ENCODE measurements at regions not wholly inside any gene's neighbourhood (a gene's known extent, or its start where the extent isn't known, plus 50 kb on each side); places are given as distances from the start of the nearest gene placed in this dataset.

DNA sequence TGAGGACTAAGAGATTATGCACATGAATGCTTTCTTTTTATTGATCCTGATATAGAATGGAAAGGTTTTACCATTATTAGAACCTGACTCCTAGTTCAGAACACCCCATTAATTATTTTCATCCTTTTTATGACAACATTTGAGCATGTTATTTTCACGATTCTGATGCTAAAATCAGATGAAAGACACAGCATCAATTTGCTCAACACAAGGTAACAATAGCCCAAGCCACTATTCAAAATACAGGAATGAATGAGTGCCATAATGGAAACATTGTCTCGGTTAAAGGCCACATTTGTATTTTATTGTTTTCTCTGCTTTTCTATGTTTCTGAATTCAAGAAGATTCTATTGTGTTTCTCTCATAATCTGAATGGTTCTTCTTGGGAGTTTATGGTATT lies 126.3 kb upstream of the POF1B start:
- Histone ChIP-seq H4K20me1 (replicated peaks; ENCODE audit: control insufficient read depth, insufficient read depth, low read length) (no peaks in the 10 kb centered on the region), H3K4me1 (replicated peaks in 1 of 2; ENCODE audit: control insufficient read depth in 2 of 2, insufficient read depth in 2 of 2, low read length in 2 of 2) (no peaks in the 10 kb centered on the region), H3K9me3 (replicated peaks; ENCODE audit: control insufficient read depth, insufficient read depth, low read depth, low read length) (no peaks in the 10 kb centered on the region), H3K79me2 (ENCODE audit: control insufficient read depth, insufficient read depth, low read length) (no peaks in the 10 kb centered on the region), H3K27ac (ENCODE audit: extremely low read depth, low read depth, low read length) (no peak overlapping the region), H3K4me3 (no peak overlapping the region), H3K4me2 (ENCODE audit: insufficient read depth, low read length) (no peak overlapping the region), H3K9me1 (ENCODE audit: control insufficient read depth, insufficient read depth, low read length) (no peaks in the 10 kb centered on the region), H3K36me3 (ENCODE audit: control insufficient read depth, insufficient read depth, low read length) (no peaks in the 10 kb centered on the region), H3K27me3 (ENCODE audit: control insufficient read depth in 2 of 2, insufficient read depth in 2 of 2, low read length in 2 of 2) (no peaks in the 10 kb centered on the region), H2AFZ (ENCODE audit: low read depth, low read length) (no peak overlapping the region), H3K9ac (ENCODE audit: insufficient read depth in 1 of 2, low read depth in 2 of 2, low read length in 2 of 2) (no peak overlapping the region)
- TF ChIP-seq ZFP36 (IDR thresholded peaks at IDR 0.05; ENCODE audit: low read depth, low read length, partially characterized antibody) (no peak), SP1 (CRISPR knock-in tag; IDR thresholded peaks at IDR 0.05) (no peak), C11orf30 (IDR thresholded peaks at IDR 0.05; ENCODE audit: low read depth) (no peak), ATF6 (CRISPR knock-in tag; IDR thresholded peaks at IDR 0.05) (no peak), PHTF2 (CRISPR knock-in tag; IDR thresholded peaks at IDR 0.05) (no peak), CHCHD3 (CRISPR knock-in tag; IDR thresholded peaks at IDR 0.05) (no peak), ZNF134 (CRISPR knock-in tag; conservative IDR thresholded peaks at IDR 0.05) (no peak), WHSC1 (IDR thresholded peaks at IDR 0.05; ENCODE audit: low read length) (no peak), DLX4 (CRISPR knock-in tag; IDR thresholded peaks at IDR 0.05) (no peak), GATAD2A (IDR thresholded peaks at IDR 0.05) (no peak), ZKSCAN8 (CRISPR knock-in tag; IDR thresholded peaks at IDR 0.05) (no peak), E2F4 (CRISPR knock-in tag; IDR thresholded peaks at IDR 0.05; ENCODE audit: low read depth) (no peak)
- TF ChIP-seq, protein P1, sequence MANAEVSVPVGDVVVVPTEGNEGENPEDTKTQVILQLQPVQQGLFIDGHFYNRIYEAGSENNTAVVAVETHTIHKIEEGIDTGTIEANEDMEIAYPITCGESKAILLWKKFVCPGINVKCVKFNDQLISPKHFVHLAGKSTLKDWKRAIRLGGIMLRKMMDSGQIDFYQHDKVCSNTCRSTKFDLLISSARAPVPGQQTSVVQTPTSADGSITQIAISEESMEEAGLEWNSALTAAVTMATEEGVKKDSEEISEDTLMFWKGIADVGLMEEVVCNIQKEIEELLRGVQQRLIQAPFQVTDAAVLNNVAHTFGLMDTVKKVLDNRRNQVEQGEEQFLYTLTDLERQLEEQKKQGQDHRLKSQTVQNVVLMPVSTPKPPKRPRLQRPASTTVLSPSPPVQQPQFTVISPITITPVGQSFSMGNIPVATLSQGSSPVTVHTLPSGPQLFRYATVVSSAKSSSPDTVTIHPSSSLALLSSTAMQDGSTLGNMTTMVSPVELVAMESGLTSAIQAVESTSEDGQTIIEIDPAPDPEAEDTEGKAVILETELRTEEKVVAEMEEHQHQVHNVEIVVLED (CRISPR knock-in tag; IDR thresholded peaks at IDR 0.05) = no peak
- in situ Hi-C loops (cut with MboI) (no loop called here), intact Hi-C loops (cut with micrococcal nuclease) (no loop called here)
- ChIA-PET CTCF (ENCODE audit: low intra/inter-chr PET ratio) (no interaction called here), POLR2A (no interaction called here)
- ATAC-seq = no peak
- 0% methylated on average over 2 of the region's 2 CpGs for WGBS (ENCODE audit: insufficient coverage, low coverage, missing lambda C conversion rate)
- no peak for DNase-seq (ENCODE audit: extremely low read depth in 1 of 4, low spot score in 3 of 4)
- FAIRE-seq = no peak
- BruUV-seq (replicated peaks) = no TSS peak

All from K562 (cell line).